GM18499 (cell line): ENCODE measurements at regions not wholly inside any gene's neighbourhood (a gene's known extent, or its start where the extent isn't known, plus 50 kb on each side); places are given as distances from the start of the nearest gene placed in this dataset.
"Not testable (repeated sequence)": the region's sequence is repeated elsewhere in the genome, so short reads cannot be mapped to it uniquely, and the experiment has no call there.

Source experiments
- ATAC-seq: cut with Tn5 transposase; IDR thresholded peaks from one replicate; pipeline ENCODE4 v1.9.1; 2021; ENCODE audit warnings: moderate number of reproducible peaks; ENCODE audit not compliant: insufficient read depth, unreplicated experiment

DNA sequence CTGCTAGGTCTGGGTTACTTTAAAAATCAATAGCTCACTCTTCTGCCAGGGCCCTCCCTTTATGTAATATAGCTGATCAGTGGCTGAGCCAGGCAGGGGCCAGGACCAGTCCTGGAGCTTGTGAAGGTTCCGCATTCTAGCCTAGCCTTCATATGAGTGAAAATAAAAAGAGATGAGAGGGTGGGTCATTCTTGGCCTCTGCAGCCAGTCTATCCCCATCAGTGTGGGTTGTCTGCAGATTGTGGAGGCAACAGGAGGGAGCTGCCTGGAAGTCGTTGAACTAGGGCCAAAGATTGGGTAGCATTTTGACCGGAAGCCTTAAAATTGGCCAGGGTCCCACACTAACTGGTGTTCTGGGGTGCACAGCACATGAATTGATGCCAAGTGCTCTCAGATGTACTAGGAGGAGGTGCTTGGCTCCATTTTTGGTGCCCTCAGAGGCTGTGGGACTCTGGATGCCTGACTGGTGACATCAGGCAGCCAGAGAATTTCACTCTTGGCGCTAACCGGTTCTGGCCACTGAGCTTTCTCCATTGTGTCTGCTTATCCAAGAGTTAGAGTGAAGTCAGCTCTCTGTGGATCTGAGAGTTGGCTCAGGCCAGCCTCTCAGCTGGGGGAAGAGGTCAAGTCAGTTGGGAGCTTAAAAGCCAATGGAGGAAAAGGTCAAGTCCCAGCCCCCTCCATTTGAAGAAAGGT lies 66.5 kb upstream of the IKBKE start:
- not testable (repeated sequence) for ATAC-seq

DNA sequence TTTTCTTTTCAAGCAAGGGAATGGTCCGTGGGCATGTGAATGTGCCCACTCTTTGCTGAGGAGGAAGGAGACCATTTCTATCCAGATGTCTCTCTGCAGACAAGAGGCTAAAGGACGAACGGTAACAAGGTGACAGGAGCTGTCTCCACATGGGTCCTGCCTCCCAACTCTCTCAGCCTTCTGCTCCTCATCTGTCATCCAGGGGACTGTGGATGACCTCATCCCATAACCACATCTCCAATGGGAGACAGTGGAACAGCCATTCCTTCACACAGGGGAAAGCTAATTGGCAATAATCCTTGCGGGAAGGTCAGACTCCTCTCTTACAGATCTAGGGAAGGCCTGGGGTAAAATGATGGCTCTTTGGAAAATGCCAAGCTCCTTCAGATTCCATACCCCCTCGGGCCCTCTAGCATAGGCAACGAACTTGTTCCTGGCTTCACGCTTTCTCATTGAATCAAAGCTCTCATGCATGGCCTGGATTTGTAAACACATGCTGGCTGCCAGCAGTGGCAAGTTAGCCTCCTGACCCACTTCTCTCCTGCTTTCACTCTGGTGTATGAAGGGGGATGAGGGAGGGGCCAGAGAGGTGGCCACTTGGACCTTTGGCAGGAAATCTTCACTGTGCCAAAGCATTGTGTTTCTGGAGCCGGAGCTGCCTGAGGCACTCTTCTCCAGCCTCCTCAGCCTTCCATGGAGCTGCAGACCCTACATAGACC lies 65.8 kb upstream of the IKBKE start:
- not testable (repeated sequence) for ATAC-seq

DNA sequence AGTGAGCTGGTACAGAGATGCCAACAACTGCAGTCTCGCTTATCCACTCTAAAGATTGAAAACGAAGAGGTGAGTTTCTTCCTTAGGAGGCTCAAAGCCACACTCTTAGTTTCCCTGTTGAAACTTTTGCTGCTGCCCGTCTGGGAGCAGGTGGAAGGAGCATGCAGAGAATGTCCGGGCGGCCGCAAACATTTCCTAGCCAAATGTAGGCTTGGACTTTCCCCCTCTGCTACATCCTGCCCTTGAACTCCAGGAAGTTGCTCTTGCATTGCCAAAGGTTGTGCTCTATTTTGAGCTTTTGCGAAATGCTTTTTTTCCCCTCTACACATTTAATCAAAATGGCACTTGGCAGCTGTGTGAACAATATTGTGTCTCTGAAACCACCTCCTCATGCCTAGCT lies 65.0 kb upstream of the IKBKE start:
- ATAC-seq = not testable (repeated sequence)

DNA sequence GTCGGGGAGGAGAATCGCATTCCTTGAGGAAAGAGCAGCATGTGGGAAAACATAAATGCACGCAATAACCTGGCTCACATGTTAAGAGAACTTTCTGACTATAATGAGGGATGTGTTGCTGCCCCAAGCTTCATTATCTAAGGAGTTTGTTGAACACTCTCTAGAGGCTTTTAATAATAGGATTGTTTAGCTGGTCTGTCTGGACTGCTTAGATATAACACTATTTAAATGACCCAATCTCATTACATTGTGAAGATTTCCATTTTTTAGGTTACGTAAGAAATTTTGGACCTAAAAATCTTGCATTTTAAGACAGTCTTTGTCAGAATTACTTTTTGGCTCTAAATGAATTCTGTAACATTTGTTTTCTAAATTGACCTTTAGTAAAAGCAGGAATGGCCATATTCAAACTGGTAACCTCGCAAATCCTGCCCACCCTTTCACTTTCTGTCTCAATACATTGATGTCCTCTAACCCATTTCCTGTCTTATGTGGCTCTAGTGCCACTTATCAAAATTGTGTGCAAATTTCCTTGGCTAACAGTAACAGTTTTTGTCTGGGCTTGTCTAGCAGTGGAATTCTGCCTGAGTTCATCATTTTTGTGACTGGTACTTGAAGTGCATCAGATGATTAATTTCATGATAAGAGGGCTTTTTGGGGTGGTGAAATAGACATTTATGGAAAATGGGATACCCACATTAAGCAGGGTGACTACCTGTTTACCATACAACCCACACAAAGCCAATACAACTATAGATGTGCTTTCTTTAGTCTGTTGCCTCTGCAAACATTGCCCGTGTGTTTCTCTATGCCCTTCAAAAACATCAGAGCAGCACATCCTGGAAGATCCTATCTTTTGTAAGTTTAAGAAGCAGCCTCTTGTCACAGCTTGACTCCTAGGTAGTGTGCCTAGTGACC lies 61.6 kb upstream of the IKBKE start:
- ATAC-seq = not testable (repeated sequence)

DNA sequence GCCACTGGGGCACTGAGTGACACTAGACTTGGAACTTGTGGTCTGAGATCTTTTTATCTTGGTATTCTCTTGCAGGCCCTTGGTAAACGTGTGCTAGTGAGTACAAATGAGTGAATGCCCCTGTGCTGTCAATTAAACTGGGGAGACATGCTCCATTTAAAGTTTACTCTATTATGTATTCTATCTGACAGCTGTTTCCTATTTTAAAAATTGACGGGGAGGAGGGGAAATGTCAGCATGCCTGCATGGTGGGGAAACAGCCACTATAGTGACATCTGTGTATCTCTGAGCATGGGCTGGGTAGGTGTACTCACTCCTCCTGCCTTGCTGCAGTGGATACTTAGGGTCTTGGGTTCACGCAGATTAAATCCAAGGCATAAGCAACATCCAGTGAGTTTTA lies 59.0 kb upstream of the IKBKE start:
- no peak for ATAC-seq

DNA sequence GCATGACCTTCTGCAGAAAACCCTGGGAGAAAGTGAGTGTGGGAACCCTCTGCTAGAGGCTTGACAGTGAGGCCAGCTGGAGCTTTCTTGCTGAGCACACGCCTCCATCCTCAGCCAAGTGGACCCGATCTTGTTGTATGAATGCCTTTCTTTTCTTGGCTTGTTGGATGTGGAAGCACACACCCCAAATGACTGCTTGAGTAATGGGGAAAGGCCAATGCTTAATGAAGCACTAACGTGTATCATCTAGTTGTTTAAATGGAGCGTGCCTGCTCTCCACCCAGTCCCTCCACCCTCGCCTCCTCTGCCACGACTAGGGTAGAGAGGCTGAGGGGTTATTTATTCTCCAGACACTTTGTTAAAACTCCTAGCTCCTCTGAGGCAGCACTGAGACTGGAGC lies 54.3 kb upstream of the IKBKE start:
- no peak for ATAC-seq

DNA sequence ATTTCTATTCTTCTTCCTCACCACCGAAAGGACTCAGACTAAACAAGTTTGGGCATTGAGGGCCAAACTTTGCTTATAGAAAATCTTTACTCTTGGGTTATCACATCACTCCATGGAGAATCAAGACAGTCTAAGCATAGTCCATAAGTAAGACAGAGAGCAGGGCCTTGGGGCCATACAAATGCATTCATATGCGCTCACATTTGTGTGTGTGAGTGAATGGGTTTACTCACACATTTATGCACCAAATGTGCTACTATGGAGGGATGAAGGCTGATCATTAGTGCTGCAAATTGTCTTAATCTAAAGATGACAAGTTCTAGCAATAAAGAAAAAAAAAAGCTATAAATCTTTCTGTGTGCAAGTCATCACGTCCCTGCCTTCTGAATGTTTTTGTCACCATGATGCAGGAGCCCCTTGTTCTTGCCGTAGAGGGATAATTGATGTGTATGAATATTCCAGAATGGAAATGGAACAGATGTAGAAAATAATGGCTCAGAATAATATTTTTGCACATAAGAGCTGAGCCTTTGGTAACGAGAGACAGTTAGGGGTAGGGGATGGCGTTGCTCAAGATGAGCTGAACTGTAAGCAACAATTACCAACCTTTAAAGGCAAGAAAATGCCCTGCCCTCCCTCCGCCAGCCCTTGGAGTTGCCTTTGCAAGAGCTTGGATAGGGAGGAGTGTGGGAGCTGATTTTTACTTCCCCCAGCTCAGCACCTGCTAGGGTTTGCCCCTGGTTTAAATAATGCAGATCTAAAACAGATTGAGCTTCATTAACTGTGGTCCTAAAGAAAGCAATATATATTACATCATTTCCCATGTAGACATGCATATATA lies 52.3 kb upstream of the IKBKE start:
- ATAC-seq = no peak

DNA sequence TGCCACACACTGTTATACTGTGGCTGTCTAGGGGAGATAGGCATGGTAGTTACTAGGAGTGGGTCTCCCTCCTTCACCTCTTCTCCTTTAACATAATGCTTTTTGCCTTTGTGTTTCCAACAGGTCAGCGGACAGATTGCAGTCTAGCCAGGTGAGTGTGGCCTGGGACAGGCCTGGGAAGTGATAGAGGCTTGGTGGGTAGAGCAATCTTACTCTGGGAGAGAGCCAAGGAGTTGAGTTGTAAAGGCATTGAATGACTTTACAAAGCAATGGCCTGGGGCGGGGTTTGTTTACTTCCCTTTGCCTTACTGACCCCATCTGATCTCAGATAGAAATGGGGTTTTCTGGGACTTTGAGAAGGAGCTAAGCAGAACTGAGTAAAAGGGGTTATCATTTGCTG lies 51.0 kb upstream of the IKBKE start:
- no peak for ATAC-seq

DNA sequence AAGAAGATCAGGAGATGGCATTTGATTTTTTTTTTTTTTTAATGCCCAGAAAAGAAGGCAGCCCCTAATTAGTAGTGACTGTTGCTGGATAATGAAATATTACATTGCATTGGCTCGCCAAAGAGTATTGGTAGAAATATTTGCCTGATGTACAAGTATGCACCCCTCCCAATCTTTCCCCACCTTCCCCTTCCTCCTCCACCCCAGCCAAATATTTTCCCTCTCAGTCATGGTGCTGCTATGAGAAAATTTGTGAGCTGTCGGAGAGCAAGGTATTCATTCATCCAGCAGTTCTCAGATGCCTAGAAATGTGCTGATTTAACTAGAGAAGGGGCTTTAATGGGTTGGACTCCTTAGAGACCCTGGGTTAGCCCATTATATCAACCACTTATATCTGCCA lies 50.5 kb upstream of the IKBKE start:
- no peak for ATAC-seq

DNA sequence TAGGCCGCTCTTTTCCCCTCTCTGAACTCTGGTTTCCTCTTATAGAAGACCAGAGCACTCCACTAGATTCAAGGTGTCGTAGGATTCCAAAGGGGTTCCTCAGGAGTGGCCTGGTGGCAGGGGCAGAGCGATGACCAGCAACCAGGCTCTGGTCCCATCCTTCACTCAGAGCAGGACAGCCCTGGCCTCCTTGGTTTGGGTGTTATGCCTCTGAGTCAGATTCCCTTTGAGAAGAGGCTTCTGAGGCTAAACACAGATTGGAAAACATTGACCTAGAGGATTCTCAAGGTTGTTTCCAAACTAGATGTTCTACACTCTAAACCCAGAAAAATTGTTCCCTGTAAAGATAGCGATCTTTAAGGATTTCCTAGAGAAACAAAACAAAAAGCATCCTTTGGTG lies 49.8 kb upstream of the IKBKE start:
- ATAC-seq = no peak
